ENCODE measurements at regions not wholly inside any gene's neighbourhood (a gene's known extent, or its start where the extent isn't known, plus 50 kb on each side); places are given as distances from the start of the nearest gene placed in this dataset.

DNA sequence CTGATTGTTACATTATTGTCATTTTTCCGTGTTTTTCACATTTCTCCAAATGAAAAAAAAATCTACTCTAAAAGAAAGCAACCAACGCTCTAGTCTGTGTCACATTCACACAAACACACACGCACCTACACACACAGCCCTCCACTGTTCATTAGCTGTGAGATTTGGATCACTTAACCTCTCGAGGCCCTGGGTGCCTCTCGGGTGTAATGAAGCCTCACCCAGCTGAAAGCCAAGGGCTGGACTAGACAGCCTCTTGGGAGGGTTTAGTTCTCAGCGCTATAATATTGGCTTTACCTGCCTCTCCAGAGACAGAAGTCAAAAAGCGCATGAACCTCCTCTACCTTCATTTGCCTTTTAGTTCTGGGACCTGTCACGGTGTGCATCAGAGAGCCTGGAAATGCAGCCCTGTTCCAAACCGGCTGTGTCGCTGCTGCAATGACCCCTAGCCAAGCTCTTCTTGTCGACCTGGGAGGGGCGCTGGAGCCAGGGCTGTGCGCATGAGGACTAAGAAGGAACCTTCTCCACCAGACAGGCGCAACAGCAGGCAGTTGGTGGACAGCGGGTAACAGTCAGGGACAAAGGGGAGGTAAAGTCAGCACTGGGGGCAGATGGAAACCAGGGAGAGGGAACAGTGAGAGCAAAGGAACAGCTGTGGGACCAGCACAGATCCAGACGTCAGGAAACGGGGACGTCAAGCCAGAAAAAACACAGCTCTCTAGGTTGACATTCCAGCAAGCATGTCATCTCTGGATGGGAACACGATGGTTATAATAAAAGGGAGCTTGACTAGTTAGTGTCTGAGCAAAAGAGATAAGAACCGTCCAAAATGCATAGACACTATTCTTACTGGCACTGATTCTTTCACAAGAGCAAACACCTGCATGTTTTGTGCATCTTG, 375.9 kb downstream of the EFNB2 start:
- TF ChIP-seq YY1 (IDR thresholded peaks at IDR 0.05; ENCODE audit: low read depth) = no peak
- no peak for TF ChIP-seq TAF1 (IDR thresholded peaks at IDR 0.05; ENCODE audit: low read depth)
- TF ChIP-seq CREB1 (IDR thresholded peaks at IDR 0.05; ENCODE audit: low read depth) = no peak
- TF ChIP-seq CEBPB (IDR thresholded peaks at IDR 0.05) = no peak
- no peak for TF ChIP-seq TCF12 (IDR thresholded peaks at IDR 0.05; ENCODE audit: low read depth)
- no peak for TF ChIP-seq EGR1 (IDR thresholded peaks at IDR 0.05)

DNA sequence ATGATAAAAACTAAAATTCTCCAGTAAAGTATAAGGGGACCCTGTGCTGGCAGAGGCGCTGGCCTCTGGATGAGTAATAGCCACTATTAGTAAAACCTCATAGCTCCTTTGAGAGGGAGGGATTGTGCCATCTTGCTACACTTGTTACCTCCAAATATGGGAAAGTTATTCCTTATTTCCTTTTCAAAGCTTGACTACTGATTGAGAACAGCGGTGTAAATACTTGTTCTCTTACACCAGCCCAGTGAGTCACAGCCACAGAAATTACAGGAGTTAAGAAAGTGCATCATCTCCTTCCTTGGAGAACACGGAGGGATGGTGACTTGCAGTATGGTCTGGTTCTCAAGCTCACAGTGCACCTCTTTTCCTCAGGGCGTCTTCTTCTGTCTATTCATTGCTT, 379.0 kb downstream of the EFNB2 start:
- no peak for TF ChIP-seq CEBPB (IDR thresholded peaks at IDR 0.05)
- TF ChIP-seq YY1 (IDR thresholded peaks at IDR 0.05; ENCODE audit: low read depth) = no peak
- no peak for TF ChIP-seq TAF1 (IDR thresholded peaks at IDR 0.05; ENCODE audit: low read depth)
- TF ChIP-seq NFIC (IDR thresholded peaks at IDR 0.05) = no peak
- no peak for TF ChIP-seq FOXM1 (IDR thresholded peaks at IDR 0.05; ENCODE audit: borderline replicate concordance, low read depth)
- TF ChIP-seq, protein P1, sequence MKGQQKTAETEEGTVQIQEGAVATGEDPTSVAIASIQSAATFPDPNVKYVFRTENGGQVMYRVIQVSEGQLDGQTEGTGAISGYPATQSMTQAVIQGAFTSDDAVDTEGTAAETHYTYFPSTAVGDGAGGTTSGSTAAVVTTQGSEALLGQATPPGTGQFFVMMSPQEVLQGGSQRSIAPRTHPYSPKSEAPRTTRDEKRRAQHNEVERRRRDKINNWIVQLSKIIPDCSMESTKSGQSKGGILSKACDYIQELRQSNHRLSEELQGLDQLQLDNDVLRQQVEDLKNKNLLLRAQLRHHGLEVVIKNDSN (IDR thresholded peaks at IDR 0.05) = no peak
- no peak for TF ChIP-seq TEAD4 (IDR thresholded peaks at IDR 0.05)
- TF ChIP-seq EP300 (IDR thresholded peaks at IDR 0.05; ENCODE audit: borderline replicate concordance) = no peak
- TF ChIP-seq TCF12 (IDR thresholded peaks at IDR 0.05; ENCODE audit: low read depth) = no peak
- TF ChIP-seq ZBTB7A (IDR thresholded peaks at IDR 0.05; ENCODE audit: low read depth) = no peak
- TF ChIP-seq REST (IDR thresholded peaks at IDR 0.05; ENCODE audit: low read depth) = no peak
- TF ChIP-seq, protein P2, sequence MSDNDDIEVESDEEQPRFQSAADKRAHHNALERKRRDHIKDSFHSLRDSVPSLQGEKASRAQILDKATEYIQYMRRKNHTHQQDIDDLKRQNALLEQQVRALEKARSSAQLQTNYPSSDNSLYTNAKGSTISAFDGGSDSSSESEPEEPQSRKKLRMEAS (IDR thresholded peaks at IDR 0.05) = no peak

GRCh38 chr13:106155411-106155810, 380.1 kb downstream of the EFNB2 start:
- TF ChIP-seq YY1 (IDR thresholded peaks at IDR 0.05; ENCODE audit: low read depth) = no peak

- TF ChIP-seq EP300 (IDR thresholded peaks at IDR 0.05; ENCODE audit: borderline replicate concordance) = no peak
- TF ChIP-seq EGR1 (IDR thresholded peaks at IDR 0.05) = no peak
- no peak for TF ChIP-seq TEAD4 (IDR thresholded peaks at IDR 0.05)
- no peak for TF ChIP-seq REST (IDR thresholded peaks at IDR 0.05; ENCODE audit: low read depth)
- no peak for TF ChIP-seq NFIC (IDR thresholded peaks at IDR 0.05)
- no peak for TF ChIP-seq YY1 (IDR thresholded peaks at IDR 0.05; ENCODE audit: low read depth)
- TF ChIP-seq CEBPB (IDR thresholded peaks at IDR 0.05) = no peak
- no peak for TF ChIP-seq TAF1 (IDR thresholded peaks at IDR 0.05; ENCODE audit: low read depth)
- TF ChIP-seq, protein P1 (IDR thresholded peaks at IDR 0.05) = no peak
- TF ChIP-seq, protein P2 (IDR thresholded peaks at IDR 0.05) = no peak
- TF ChIP-seq FOXM1 (IDR thresholded peaks at IDR 0.05; ENCODE audit: borderline replicate concordance, low read depth) = no peak
- TF ChIP-seq RAD21 (IDR thresholded peaks at IDR 0.05; ENCODE audit: low read depth) = no peak
- TF ChIP-seq TCF12 (IDR thresholded peaks at IDR 0.05; ENCODE audit: low read depth) = no peak
- TF ChIP-seq CREB1 (IDR thresholded peaks at IDR 0.05; ENCODE audit: low read depth) = no peak
- no peak for TF ChIP-seq ZBTB7A (IDR thresholded peaks at IDR 0.05; ENCODE audit: low read depth)
Measured at GRCh38 chr13:106153876-106154275, 381.6 kb downstream of the EFNB2 start.

DNA sequence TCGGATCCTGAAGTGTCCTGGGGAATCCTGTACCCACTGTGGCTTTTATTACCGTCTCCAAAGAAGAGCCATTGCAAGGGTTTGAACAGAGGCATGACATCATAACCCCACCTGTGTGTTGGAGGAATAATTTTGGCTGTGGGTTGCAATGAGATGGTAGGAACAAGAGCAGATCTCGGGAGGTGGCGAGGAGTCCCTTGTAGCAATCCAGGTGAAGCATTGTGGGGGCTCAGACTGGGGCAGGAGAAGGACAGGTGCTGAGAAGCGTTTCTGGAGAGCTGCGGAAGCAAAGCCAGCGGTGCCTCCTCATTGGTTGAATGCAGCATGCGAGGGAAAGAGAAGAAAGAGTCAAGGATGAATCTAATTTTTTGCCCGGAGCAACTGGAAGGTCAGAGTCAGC, 382.4 kb downstream of the EFNB2 start:
- TF ChIP-seq FOXM1 (IDR thresholded peaks at IDR 0.05; ENCODE audit: borderline replicate concordance, low read depth) = no peak
- TF ChIP-seq, protein P2 (IDR thresholded peaks at IDR 0.05) = no peak
- TF ChIP-seq EP300 (IDR thresholded peaks at IDR 0.05; ENCODE audit: borderline replicate concordance) = no peak
- no peak for TF ChIP-seq TAF1 (IDR thresholded peaks at IDR 0.05; ENCODE audit: low read depth)
- TF ChIP-seq REST (IDR thresholded peaks at IDR 0.05; ENCODE audit: low read depth) = no peak
- TF ChIP-seq CEBPB (IDR thresholded peaks at IDR 0.05) = no peak
- TF ChIP-seq, protein P1 (IDR thresholded peaks at IDR 0.05) = no peak
- TF ChIP-seq NFIC (IDR thresholded peaks at IDR 0.05) = no peak
- no peak for TF ChIP-seq TCF12 (IDR thresholded peaks at IDR 0.05; ENCODE audit: low read depth)
- TF ChIP-seq RAD21 (IDR thresholded peaks at IDR 0.05; ENCODE audit: low read depth) = no peak
- no peak for TF ChIP-seq EGR1 (IDR thresholded peaks at IDR 0.05)
- TF ChIP-seq CREB1 (IDR thresholded peaks at IDR 0.05; ENCODE audit: low read depth) = no peak
- no peak for TF ChIP-seq TEAD4 (IDR thresholded peaks at IDR 0.05)
- TF ChIP-seq ZBTB7A (IDR thresholded peaks at IDR 0.05; ENCODE audit: low read depth) = no peak
- no peak for TF ChIP-seq YY1 (IDR thresholded peaks at IDR 0.05; ENCODE audit: low read depth)
